Stimulated activated CD4-positive, alpha-beta T cell treated with anti-CD3 and anti-CD28 coated beads, TNF-alpha, amount 100 ng/mL, for 48 hours (primary cell): ENCODE measurements at regions not wholly inside any gene's neighbourhood (a gene's known extent, or its start where the extent isn't known, plus 50 kb on each side); places are given as distances from the start of the nearest gene placed in this dataset.

Experiments
- DNase-seq, 3 donors: peaks; one replicate each; pipeline ENCODE4 v3.0.0-alpha.2; 2020; ENCODE audit warnings: low read depth in 3 of 3

GRCh38 chr9:1427875-1428274 is 377.7 kb downstream of the DMRT2 start:
- no peak for DNase-seq

DNA sequence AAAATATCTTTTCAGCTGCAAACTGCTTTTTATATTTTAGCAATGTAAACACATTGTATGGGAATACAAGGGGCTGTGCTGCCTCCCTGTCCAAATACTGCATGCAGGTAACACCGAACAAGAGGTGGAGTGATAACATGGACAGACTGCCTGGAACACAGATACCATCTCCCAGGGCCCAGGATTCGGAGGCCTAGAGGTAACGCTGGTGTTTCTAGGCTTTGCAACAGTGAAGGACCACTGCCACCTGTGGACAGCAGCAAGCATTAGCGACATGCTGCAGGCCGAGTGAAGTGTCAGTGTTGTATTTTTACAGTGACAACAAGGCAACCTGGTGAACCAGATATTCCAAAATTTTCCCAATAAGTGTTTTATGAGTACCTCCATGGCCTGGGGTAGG is 379.1 kb downstream of the DMRT2 start:
- no peak for DNase-seq

GRCh38 chr9:1431461-1431860 is 381.3 kb downstream of the DMRT2 start:
- no peak for DNase-seq

GRCh38 chr9:1434052-1434767 is 384.1 kb downstream of the DMRT2 start:
- DNase-seq: no peak

GRCh38 chr9:1434811-1435210 is 384.7 kb downstream of the DMRT2 start:
- no peak for DNase-seq

DNA sequence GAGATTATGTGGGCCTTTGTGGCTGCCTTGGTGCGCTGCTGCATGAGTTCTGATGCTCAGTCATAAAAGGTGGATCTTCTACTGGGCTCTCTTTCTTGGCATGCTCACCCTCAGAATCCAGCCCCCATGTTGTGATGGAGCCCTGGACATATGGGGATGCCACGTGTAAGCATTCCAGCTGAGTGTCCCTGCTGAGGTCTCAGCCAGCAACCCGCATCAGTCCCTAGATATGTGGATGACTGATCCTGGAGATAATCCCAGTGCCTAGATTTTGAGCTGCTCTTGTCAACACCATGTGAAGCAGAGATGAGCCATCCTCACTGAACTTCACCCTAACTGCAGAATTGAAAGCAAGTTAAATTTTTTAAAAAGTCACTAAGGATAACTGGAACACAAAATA is 390.1 kb downstream of the DMRT2 start:
- DNase-seq: no peak

- no peak for DNase-seq
Observed at GRCh38 chr9:1442105-1442504, 391.9 kb downstream of the DMRT2 start.

DNA sequence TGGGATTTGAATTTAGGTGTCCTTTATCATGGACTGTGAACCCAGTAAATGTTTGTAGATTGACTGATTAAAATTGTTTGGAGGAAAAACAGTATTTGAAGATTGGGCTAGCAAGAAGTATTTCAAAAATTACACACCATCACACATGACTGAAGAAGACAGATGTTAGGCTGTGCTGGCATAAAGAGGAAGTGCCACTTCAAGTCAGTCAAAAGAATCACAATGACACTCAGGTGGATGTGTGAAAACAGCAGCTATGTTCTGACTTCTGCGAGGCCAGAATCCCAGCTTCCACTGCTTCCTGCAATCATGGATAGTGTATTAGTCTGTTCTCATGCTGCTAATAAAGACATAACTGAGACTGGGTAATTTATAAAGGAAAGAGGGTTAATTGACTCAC is 393.3 kb downstream of the DMRT2 start:
- no peak for DNase-seq

- no peak for DNase-seq
Observed at GRCh38 chr9:1446671-1447070, 396.5 kb downstream of the DMRT2 start.

DNA sequence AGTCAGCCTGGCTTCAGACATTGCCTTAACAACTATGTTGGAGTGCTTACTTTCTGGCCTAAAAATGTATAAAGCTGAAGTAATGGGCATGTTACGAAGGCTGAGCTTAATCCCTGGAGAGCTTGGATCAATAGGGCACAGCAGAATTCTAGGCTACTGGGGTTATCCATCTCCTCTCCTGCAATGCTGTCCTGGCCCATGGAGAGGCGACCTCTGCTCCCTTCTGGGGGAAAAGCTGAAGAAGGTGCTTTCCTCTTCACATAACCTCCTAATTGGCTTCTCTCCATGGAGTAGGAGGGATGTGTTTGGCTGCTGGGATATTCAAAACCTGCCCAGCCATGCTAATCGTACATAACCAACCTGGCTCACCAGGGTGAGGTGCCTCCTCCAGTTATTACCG is 403.5 kb downstream of the DMRT2 start:
- DNase-seq: no peak

DNA sequence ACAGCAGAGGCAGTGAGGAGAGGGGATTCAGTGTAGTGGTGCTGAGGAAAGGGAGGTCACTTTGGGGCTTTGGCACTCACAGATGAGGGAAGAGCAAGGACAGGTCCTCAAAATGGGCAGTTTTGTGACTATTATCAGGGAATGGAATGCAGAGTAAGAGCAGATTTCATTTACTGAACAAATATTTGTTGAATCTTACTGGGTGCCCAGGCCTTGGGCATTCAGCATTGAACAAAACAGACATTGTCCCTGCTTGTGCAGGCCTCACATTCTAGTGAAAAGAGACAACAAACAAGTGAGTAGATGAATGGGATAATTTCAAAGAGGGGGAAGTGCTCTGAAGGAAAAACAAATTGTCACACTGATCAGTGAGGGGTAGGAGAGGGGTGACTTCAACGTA is 404.1 kb downstream of the DMRT2 start:
- no peak for DNase-seq

DNA sequence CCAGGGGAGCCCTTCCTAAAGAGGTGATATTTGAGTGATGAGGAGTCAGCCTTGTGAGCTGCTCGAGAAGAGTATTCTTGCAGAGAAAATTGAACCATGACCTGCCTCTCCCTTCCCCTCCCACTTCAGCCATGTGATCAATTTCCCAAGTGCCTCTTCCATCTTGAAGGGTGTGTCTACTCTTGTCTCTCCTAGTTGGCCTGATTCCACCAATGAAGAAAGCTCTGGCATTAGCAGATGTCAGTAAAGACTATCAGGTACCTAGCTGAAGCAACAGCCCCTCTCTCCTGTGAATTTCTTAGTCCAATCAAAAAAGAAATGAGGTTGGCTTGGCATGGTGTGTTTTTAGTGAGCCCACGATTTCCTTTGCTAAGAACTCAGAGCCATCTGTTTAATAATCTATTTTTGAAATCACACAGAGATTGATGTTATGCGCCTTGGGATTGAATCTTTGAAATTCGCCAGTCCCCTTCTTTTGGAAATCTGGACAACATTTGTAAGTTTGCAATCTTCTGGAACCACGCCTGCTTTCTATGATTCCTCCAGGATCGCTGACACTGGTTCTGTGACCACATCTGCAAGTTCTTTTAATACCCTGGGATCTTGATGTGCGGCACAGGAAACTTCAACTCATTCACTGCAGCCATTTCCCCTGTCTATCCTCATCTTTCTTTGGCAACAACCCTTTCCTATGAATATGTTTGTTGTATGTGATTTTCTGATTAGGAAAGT is 404.6 kb downstream of the DMRT2 start:
- no peak for DNase-seq

DNA sequence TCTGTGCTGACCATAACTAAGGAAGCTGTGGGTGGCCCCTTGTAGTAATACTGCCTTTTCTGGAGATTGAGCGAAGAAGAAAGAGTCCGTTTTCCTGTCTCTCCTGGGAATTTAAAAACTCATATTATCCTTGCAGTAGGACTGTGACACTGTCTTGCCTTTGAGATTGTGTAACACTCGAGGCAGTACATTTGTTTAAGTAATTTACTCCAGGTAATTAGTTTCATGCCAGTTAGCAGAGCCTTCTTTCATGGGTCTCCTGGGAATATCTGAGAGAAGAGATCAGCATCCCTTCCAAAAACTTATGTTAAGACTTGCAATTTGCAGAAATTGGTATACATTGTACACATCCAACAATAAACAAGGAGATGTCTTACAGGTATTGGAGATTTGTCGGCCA is 405.6 kb downstream of the DMRT2 start:
- DNase-seq: no peak

DNA sequence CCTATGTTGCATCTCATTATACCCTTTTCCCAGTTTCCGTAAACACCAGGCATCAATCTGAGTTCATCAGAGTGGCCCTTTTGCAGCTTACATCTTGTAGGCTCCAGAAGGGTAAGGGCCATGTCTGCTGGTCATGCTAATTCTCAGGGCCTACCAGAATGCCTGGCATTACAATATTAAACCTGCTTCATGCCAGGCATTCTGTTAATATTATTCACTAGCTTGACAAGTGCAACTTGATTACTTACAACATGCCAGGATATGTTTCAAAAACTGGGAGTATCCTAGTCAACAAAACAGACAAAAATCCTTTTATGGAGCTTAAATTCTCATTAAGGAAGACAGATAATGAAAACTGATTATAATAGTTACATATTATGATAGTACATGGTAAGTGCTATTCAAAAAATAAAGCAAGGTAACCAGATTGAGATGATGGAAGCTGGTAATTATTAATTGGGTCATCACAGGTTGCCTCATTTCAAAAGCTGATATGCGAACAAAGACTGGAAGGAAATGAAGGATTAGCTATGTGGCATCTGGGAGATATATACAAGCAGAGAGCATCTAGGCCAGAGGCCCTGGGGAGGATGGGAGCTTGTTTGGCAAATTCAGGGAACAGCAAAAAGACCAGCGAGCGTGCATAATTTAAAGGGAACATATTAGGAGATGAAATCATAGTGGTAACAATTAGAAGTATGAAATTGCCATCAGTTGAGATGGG is 406.3 kb downstream of the DMRT2 start:
- no peak for DNase-seq

- no peak for DNase-seq
Observed at GRCh38 chr9:1457460-1457859, 407.3 kb downstream of the DMRT2 start.

- no peak for DNase-seq
Observed at GRCh38 chr9:1458503-1458902, 408.3 kb downstream of the DMRT2 start.

DNA sequence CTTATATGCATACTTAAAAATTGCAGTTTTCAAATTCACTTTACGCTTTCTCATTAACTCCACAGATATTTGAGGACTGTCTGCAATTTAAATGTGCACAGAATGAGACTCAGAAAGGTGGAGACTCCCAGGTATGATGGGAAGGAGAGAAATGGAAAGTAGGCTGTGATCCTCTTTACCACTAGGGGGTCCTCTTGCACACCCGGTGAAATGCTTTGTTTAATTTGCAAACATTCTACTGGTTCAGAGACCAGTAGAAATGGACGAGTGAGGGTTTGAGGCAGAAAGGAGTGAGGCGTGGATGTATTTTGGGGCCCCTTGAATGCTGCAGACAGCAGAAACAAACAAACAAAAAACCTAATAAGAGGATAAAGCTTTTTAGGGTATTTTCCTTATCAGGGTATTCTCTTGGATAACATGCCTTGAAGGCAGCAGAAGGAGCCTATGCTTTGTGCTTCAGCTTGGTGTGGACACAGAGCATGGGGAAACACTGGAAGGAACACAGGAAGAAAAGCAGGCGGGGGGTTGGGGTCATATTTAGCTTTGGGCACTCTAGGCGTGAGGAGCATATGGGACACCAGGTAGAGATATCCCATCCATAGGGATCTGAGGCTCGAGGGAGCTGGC is 410.1 kb downstream of the DMRT2 start:
- no peak for DNase-seq

DNA sequence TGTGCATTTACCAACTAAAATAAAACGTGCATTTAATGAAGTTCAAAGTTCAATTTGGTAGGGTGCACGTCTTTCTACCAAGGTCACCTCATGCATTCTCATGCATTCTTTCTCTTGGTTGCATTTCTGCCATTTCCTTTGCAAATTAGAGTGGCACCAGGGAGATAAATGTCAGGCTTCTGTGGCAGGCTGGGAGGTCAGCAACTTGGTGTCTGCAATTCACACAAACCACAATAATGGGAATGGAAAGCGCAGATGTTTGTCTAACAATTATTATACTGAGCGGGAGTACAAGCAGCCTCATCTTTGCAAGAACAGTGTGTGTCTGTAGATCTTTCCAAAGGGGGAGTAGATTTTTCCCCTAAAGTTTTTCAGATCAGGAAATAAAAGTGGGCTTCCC is 411.7 kb downstream of the DMRT2 start:
- DNase-seq: no peak

- DNase-seq: no peak
Observed at GRCh38 chr9:1462626-1463308, 412.6 kb downstream of the DMRT2 start.

- DNase-seq: no peak
Observed at GRCh38 chr9:1469996-1470395, 419.8 kb downstream of the DMRT2 start.

GRCh38 chr9:1473956-1474634 is 423.9 kb downstream of the DMRT2 start:
- no peak for DNase-seq
